K562 (cell line): ENCODE measurements at regions not wholly inside any gene's neighbourhood (a gene's known extent, or its start where the extent isn't known, plus 50 kb on each side); places are given as distances from the start of the nearest gene placed in this dataset.

Experiments used
- ATAC-seq: fragments of 200-7000 bp; cut with Tn5 transposase; 3 replicates; pipeline ENCODE4 v1.9.1; 2020; ENCODE audit warnings: moderate library complexity
- BruUV-seq: library from RNA; stranded (reverse); fragments of 400-500 nt; replicated peaks from 2 replicates; lab custom pipeline; 2021; lab: Mats Ljungman, UMichigan
- CTCF ChIA-PET: fragments of 300-600 bp; formaldehyde crosslinking; extraction: SDS; loops from one replicate; lab custom pipeline; 2021; ENCODE audit warnings: low intra/inter-chr PET ratio; lab: Yijun Ruan, JAX
- POLR2A ChIA-PET: fragments of 300-600, 350-650 bp; sonication (Branson Sonifier 250); formaldehyde crosslinking; extraction: SDS; loops from one replicate; lab custom pipeline; 2021; ENCODE audit warnings: antibody characterized with exemption, inconsistent platforms; lab: Yijun Ruan, JAX
- DNase-seq, 4 experiments: peaks; one replicate each; pipeline versions ENCODE4 v3.0.0 to v3.0.0-alpha.2; 2011 to 2018; ENCODE audit warnings: low spot score in 3 of 4, mixed read lengths in 3 of 4; ENCODE audit errors: extremely low read depth in 1 of 4
- FAIRE-seq: peaks from 2 replicates; lab custom pipeline; 2011; peaks lifted over from hg19 to GRCh38; lab: Jason Lieb, UNC
- H2AFZ ChIP-seq: 2 replicates; pipeline ENCODE4 v1.6.0; 2011; ENCODE audit warnings: low read depth, low read length, control low read depth, inconsistent platforms
- H3K27ac ChIP-seq: fragments of 200-600 bp; 3 replicates; pipeline ENCODE4 v1.8.0; 2011; ENCODE audit warnings: low read depth, mild to moderate bottlenecking, control low read depth, inconsistent platforms, low read length, moderate library complexity, mixed read lengths; ENCODE audit errors: extremely low read depth
- H3K27me3 ChIP-seq, 2 experiments: fragments of 300-600 bp in 1 of 2; 2 replicates in 1 of 2; 3 replicates in 1 of 2; pipeline versions ENCODE4 v1.6.0 to v1.8.0; 2011; ENCODE audit warnings: inconsistent platforms in 2 of 2, low read length in 2 of 2, mild to moderate bottlenecking in 1 of 2, mixed read lengths in 1 of 2, moderate library complexity in 1 of 2; ENCODE audit not compliant: control insufficient read depth in 2 of 2, insufficient read depth in 2 of 2
- H3K36me3 ChIP-seq: fragments of 300-600 bp; 3 replicates; pipeline ENCODE4 v1.8.0; 2011; ENCODE audit warnings: mild to moderate bottlenecking, low read length, inconsistent platforms; ENCODE audit not compliant: control insufficient read depth, insufficient read depth
- H3K4me1 ChIP-seq, 2 experiments: fragments of 200-600 bp in 1 of 2; replicated peaks in 1 of 2; 2 replicates in 1 of 2; 3 replicates in 1 of 2; pipeline versions ENCODE4 v1.5.1 to v1.8.0; 2011; ENCODE audit warnings: inconsistent platforms in 2 of 2, low read length in 2 of 2, mild to moderate bottlenecking in 1 of 2, mixed read lengths in 1 of 2, moderate library complexity in 1 of 2; ENCODE audit not compliant: control insufficient read depth in 2 of 2, insufficient read depth in 2 of 2
- H3K4me2 ChIP-seq: 2 replicates; pipeline ENCODE4 v1.6.1; 2011; ENCODE audit warnings: low read length, control low read depth, inconsistent platforms, mixed read lengths; ENCODE audit not compliant: insufficient read depth
- H3K4me3 ChIP-seq: fragments of 200-600 bp; sonication (generic), shearing (Covaris generic); 2 replicates; pipeline ENCODE4 v1.5.1; 2016; ENCODE audit warnings: control low read depth, inconsistent platforms
- H3K79me2 ChIP-seq: fragments of 200-600 bp; 3 replicates; pipeline ENCODE4 v1.8.0; 2011; ENCODE audit warnings: low read length, inconsistent platforms; ENCODE audit not compliant: control insufficient read depth, insufficient read depth
- H3K9ac ChIP-seq, 2 experiments: 2 replicates each; pipeline versions ENCODE4 v1.6.0 to v1.6.1; 2011; ENCODE audit warnings: low read depth in 2 of 2, low read length in 2 of 2, control low read depth in 1 of 2, inconsistent platforms in 1 of 2, mild to moderate bottlenecking in 1 of 2, mixed read lengths in 1 of 2; ENCODE audit not compliant: insufficient read depth in 1 of 2
- H3K9me1 ChIP-seq: one replicate; pipeline ENCODE4 v1.6.0; 2011; ENCODE audit warnings: inconsistent platforms, mild to moderate bottlenecking, low read length, moderate library complexity; ENCODE audit not compliant: control insufficient read depth, insufficient read depth
- H3K9me3 ChIP-seq: replicated peaks from 2 replicates; pipeline ENCODE4 v1.5.1; 2011; ENCODE audit warnings: low read depth, low read length, inconsistent platforms; ENCODE audit not compliant: control insufficient read depth, insufficient read depth
- H4K20me1 ChIP-seq: replicated peaks from 2 replicates; pipeline ENCODE4 v1.6.1; 2011; ENCODE audit warnings: low read length, inconsistent platforms, mixed read lengths; ENCODE audit not compliant: control insufficient read depth, insufficient read depth
- ELK3 ChIP-seq: fragments of 450-650 bp; formaldehyde crosslinking; IDR thresholded peaks from 2 replicates; pipeline ENCODE4 v1.4.0; 2020; ENCODE audit warnings: mild to moderate bottlenecking
- MAFK ChIP-seq: IDR thresholded peaks from 2 replicates; pipeline ENCODE4 v1.6.1; 2011; ENCODE audit warnings: low read length, improper control_type of control experiment
- MTF1 ChIP-seq: fragments of 250-450 bp; sonication (Bioruptor Pico); IDR thresholded peaks from 2 replicates; pipeline ENCODE4 v1.9.0; 2021; ENCODE audit warnings: moderate library complexity, mild to moderate bottlenecking, inconsistent platforms, borderline replicate concordance
- NFRKB ChIP-seq: fragments of 450-650 bp; IDR thresholded peaks from 2 replicates; pipeline ENCODE4 v1.6.1; 2016; ENCODE audit warnings: low read depth
- NR1H2 ChIP-seq: sonication (generic); formaldehyde crosslinking; IDR thresholded peaks from 2 replicates; pipeline ENCODE4 v1.4.0; 2020; ENCODE audit warnings: mild to moderate bottlenecking, missing genetic modification reagents
- RAD51 ChIP-seq: fragments of 450-650 bp; IDR thresholded peaks from 2 replicates; pipeline ENCODE4 v1.7.1; 2016; ENCODE audit warnings: low read depth, mild to moderate bottlenecking, borderline replicate concordance
- SIRT6 ChIP-seq: IDR thresholded peaks from one replicate; pipeline ENCODE4 v1.6.1; 2012; ENCODE audit warnings: low read depth, mild to moderate bottlenecking, control low read depth, inconsistent platforms, low read length, moderate library complexity
- SMAD1 ChIP-seq: fragments of 150-350 bp; IDR thresholded peaks from 2 replicates; pipeline ENCODE4 v1.6.1; 2014; ENCODE audit warnings: low read length, low read depth; ENCODE audit not compliant: partially characterized antibody
- SMARCA4 ChIP-seq: fragments of 450-650 bp; IDR thresholded peaks from 2 replicates; pipeline ENCODE4 v1.6.1; 2016
- SOX6 ChIP-seq: fragments of 450-650 bp; IDR thresholded peaks from 2 replicates; pipeline ENCODE4 v1.6.1; 2014; ENCODE audit warnings: mild to moderate bottlenecking
- XRCC5 ChIP-seq: fragments of 200-400 bp; formaldehyde crosslinking; IDR thresholded peaks from 2 replicates; pipeline ENCODE4 v1.6.1; 2017; ENCODE audit warnings: low read depth, mild to moderate bottlenecking, low read length
- YBX1 ChIP-seq: fragments of 450-650 bp; IDR thresholded peaks from 2 replicates; pipeline ENCODE4 v1.7.1; 2016; ENCODE audit warnings: mild to moderate bottlenecking
- ZFP91 ChIP-seq: sonication (generic); formaldehyde crosslinking; IDR thresholded peaks from 2 replicates; pipeline ENCODE4 v1.8.0; 2022; ENCODE audit warnings: mild to moderate bottlenecking, missing genetic modification reagents
- WGBS: fragments of 100-300 bp; shearing (Covaris generic); methylation state at CpG from one replicate; pipeline ENCODE4 v1.1.6; 2016; ENCODE audit warnings: low coverage, mixed read lengths; ENCODE audit not compliant: insufficient coverage; ENCODE audit errors: missing lambda C conversion rate; 5-methylcytosine and 5-hydroxymethylcytosine counted together
- in situ Hi-C: fragments of 300-500 bp; cut with MboI; formaldehyde crosslinking; loops from 4 replicates; pipeline ENCODE4 v1.15.0; 2018; ENCODE audit warnings: inconsistent platforms, mixed read lengths
- intact Hi-C: fragments of 100-400 bp; cut with micrococcal nuclease; formaldehyde crosslinking; loops from 2 replicates; pipeline ENCODE4 v1.14.2; 2022

- CTCF ChIA-PET: no interaction called here
Measured at GRCh38 chr4:56156141-56156540, 207.4 kb downstream of the CEP135 start.

More at GRCh38 chr4:56156141-56156540, 207.4 kb downstream of the CEP135 start:
- TF ChIP-seq XRCC5 (no peak), MTF1 (no peak), SMARCA4 (no peak), ZFP91 (CRISPR knock-in tag) (no peak), SIRT6 (no peak), SMAD1 (no peak), YBX1 (no peak), RAD51 (no peak), ELK3 (CRISPR knock-in tag) (no peak), NR1H2 (CRISPR knock-in tag) (no peak), SOX6 (no peak), NFRKB (no peak), MAFK (no peak)
- ATAC-seq (no peak), DNase-seq (no peak), FAIRE-seq (no peak)
- Histone ChIP-seq H3K9ac (no peak overlapping the region), H3K27me3 (peaks cover 10 to 15% of the 10 kb centered on the region in 2 experiments), H2AFZ (no peak overlapping the region), H3K79me2 (no peaks in the 10 kb centered on the region), H3K4me3 (no peak overlapping the region), H3K27ac (no peak overlapping the region), H3K4me2 (no peak overlapping the region), H3K9me3 (no peaks in the 10 kb centered on the region), H3K4me1 (no peaks in the 10 kb centered on the region), H3K36me3 (no peaks in the 10 kb centered on the region), H3K9me1 (no peaks in the 10 kb centered on the region), H4K20me1 (no peaks in the 10 kb centered on the region)
- no TSS peak for BruUV-seq
- in situ Hi-C loops (no loop called here), intact Hi-C loops (no loop called here)
- POLR2A ChIA-PET: no interaction called here
- WGBS: 2% methylated on average over 6 of the region's 6 CpGs
